ENCODE measurements at regions not wholly inside any gene's neighbourhood (a gene's known extent, or its start where the extent isn't known, plus 50 kb on each side); places are given as distances from the start of the nearest gene placed in this dataset.

DNA sequence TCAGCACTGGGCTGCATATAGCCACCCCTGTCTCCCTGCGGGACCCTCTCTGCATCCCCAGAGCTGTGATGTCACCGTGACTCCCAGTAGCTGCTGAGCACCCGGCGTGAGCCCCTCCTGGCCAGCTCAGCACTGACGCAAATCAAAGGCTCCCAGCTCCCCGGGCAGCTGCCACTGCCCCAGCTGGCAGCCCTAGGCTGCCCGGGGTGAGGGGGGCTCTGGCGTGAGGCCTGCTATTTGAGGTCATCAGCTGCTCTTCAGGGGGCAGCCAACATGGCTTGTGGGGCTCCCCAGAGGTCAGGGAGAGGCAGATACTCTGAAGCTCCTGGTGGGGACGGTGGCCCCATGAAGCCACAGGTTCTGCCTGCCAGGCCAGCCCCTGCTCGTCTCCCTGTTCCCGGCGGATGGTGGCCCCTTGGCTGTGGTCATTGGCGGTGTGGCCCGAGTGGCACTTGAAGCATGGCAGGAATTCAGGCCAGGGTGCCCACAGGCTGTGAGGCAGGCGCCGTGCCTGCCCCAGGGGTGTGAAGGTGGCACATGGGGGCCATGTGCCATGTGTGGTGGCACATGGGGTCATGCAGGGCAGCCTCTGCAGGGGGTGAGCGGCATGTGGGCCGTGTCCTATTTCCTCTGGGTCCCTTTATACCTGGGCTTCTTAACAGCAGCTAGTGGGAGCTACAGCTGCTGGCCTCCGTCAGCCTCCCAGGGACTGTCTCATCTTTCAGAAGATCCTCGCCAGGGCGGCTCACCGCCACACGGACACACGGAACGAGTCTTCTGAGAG is 85.4 kb downstream of the SIK1 start:
- DNase-seq (ENCODE audit: low spot score), result no peak
- H3K27me3 Mint-ChIP-seq (ENCODE audit: unreplicated experiment), result peaks cover 13% of the 10 kb centered on the region
- no peak overlapping the region for H3K4me3 Mint-ChIP-seq (ENCODE audit: unreplicated experiment)
- H3K4me1 Mint-ChIP-seq (ENCODE audit: unreplicated experiment), result peaks cover 8% of the 10 kb centered on the region
- TF ChIP-seq, protein P1, sequence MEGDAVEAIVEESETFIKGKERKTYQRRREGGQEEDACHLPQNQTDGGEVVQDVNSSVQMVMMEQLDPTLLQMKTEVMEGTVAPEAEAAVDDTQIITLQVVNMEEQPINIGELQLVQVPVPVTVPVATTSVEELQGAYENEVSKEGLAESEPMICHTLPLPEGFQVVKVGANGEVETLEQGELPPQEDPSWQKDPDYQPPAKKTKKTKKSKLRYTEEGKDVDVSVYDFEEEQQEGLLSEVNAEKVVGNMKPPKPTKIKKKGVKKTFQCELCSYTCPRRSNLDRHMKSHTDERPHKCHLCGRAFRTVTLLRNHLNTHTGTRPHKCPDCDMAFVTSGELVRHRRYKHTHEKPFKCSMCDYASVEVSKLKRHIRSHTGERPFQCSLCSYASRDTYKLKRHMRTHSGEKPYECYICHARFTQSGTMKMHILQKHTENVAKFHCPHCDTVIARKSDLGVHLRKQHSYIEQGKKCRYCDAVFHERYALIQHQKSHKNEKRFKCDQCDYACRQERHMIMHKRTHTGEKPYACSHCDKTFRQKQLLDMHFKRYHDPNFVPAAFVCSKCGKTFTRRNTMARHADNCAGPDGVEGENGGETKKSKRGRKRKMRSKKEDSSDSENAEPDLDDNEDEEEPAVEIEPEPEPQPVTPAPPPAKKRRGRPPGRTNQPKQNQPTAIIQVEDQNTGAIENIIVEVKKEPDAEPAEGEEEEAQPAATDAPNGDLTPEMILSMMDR (IDR thresholded peaks at IDR 0.05; ENCODE audit: unreplicated experiment), result no peak
- peaks cover 8% of the 10 kb centered on the region for H3K36me3 Mint-ChIP-seq (ENCODE audit: low read depth, unreplicated experiment)
- H3K27ac Mint-ChIP-seq (ENCODE audit: unreplicated experiment), result no peak overlapping the region
- H3K9me3 Mint-ChIP-seq (ENCODE audit: unreplicated experiment), result no peaks in the 10 kb centered on the region

DNA sequence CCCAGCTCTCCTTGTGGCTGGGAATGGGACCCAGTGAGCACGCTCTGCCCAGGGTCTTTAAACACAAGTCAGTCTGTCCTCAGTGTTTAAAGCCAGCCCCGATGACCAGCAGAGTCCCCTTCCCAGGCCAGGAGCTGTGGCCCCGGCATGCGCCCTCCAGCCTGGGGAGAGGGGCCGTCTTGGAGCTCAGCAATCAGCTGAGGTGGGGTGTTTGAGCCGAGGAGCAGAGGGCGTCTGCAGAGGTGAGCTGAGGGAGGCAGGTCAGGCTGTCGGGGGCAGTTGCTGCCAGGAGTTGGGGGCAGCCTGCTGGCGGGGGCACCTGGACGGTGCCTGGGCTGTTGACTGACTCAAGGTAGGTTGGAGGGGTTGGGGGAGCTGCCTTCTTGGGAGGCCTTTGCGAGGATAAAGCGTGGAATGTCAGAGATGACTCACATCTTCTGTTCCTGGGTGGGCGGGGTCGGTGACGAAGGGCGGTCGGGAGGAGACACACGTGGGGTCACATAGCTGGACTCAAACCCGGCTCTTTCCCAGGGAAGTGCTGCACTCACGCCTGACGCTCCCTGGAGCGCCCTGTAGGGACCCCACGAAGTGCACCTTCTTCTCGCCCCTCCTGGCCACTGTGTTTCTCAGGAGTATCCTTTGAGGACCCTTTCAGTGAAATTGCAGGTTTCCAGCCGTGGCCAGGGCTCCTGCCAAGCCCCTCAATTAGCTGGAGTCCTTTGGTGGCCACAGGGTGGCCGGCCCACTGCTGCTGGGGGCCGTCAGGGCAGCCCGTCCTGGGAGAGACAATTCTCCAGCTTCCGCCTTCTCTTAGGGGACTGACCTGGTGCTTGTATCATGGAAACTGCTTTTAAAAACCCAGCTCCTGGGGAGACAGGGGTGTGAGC is 86.2 kb downstream of the SIK1 start:
- Mint-ChIP-seq H3K27me3 (ENCODE audit: unreplicated experiment) (peaks cover 16% of the 10 kb centered on the region), H3K4me1 (ENCODE audit: unreplicated experiment) (peaks cover 8% of the 10 kb centered on the region), H3K4me3 (ENCODE audit: unreplicated experiment) (no peak overlapping the region), H3K27ac (ENCODE audit: unreplicated experiment) (no peak overlapping the region), H3K36me3 (ENCODE audit: low read depth, unreplicated experiment) (peaks cover 8% of the 10 kb centered on the region), H3K9me3 (ENCODE audit: unreplicated experiment) (no peaks in the 10 kb centered on the region)
- TF ChIP-seq, protein P1 (IDR thresholded peaks at IDR 0.05; ENCODE audit: unreplicated experiment), result no peak
- DNase-seq (ENCODE audit: low spot score), result no peak

DNA sequence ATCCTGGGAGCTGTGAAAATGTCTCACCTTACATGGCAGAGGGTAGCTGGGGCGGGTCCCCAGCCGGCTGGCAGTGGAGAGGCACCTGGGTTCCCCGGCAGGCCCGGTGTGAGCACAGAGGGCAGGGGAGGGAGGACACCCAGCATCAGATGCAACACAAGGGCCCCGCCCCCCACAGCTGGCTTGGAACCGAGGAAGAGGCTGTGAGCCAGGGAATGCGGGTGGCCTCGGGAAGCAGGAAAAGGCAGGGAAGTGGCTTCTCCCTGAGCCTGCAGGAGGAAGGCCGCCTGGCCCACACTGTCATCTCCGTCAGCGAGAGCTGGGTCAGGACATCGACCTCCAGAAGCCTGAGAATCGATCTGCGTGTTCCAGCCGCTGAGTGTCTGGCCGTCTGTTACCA is 87.3 kb downstream of the SIK1 start:
- Mint-ChIP-seq H3K27ac (ENCODE audit: unreplicated experiment) (no peak overlapping the region), H3K9me3 (ENCODE audit: unreplicated experiment) (no peaks in the 10 kb centered on the region), H3K4me1 (ENCODE audit: unreplicated experiment) (peaks cover 8% of the 10 kb centered on the region), H3K36me3 (ENCODE audit: low read depth, unreplicated experiment) (peaks cover 8% of the 10 kb centered on the region), H3K4me3 (ENCODE audit: unreplicated experiment) (no peak overlapping the region), H3K27me3 (ENCODE audit: unreplicated experiment) (peaks cover 17% of the 10 kb centered on the region)
- DNase-seq (ENCODE audit: low spot score), result no peak
- TF ChIP-seq, protein P1 (IDR thresholded peaks at IDR 0.05; ENCODE audit: unreplicated experiment), result no peak

DNA sequence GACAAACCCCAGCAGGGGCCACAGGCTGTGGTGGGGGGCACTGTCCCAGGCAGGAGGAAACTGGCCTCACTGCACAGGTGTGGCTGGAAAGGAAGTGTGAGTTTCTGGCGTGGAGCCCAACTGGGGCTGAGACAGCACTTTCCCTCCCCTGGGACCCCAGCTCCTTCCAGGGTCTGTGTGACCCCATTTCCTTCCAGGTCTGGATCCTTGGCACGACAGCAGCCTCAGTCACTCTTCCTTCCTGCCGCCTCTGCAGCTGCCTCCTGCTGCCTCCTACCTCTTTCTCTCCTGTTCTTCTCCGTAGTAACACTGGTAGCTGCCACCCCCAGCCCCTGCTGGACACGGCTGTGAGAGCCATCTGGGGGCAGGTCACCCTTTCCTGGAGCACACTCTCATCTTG is 88.0 kb downstream of the SIK1 start:
- Mint-ChIP-seq H3K4me1 (ENCODE audit: unreplicated experiment) (peaks cover 13% of the 10 kb centered on the region), H3K27ac (ENCODE audit: unreplicated experiment) (no peak overlapping the region), H3K4me3 (ENCODE audit: unreplicated experiment) (no peak overlapping the region), H3K9me3 (ENCODE audit: unreplicated experiment) (no peaks in the 10 kb centered on the region), H3K27me3 (ENCODE audit: unreplicated experiment) (peaks cover 17% of the 10 kb centered on the region), H3K36me3 (ENCODE audit: low read depth, unreplicated experiment) (peaks cover 8% of the 10 kb centered on the region)
- TF ChIP-seq, protein P1 (IDR thresholded peaks at IDR 0.05; ENCODE audit: unreplicated experiment), result no peak
- no peak for DNase-seq (ENCODE audit: low spot score)
